ENCODE measurements at regions not wholly inside any gene's neighbourhood (a gene's known extent, or its start where the extent isn't known, plus 50 kb on each side); places are given as distances from the start of the nearest gene placed in this dataset.
"Not testable (repeated sequence)": the region's sequence is repeated elsewhere in the genome, so short reads cannot be mapped to it uniquely, and the experiment has no call there.

- no peak overlapping the region for H3K4me3 ChIP-seq (ENCODE audit: low read depth, low read length)
- CTCF ChIA-PET = interaction anchor here (1.6 to 1.8 kb wide), 2 partner anchors 13 to 506 kb away, joined by 5 to 6 read pairs; no protein-coding TSS in a partner anchor
- DNase-seq (ENCODE audit: low read depth, low spot score) = no peak
- POLR2A ChIA-PET = no interaction called here
- TF ChIP-seq CTCF (IDR thresholded peaks at IDR 0.05; ENCODE audit: insufficient read depth, low read length, missing control alignments) = no peak
Observed at GRCh38 chr6:6738108-6738507, 149.6 kb downstream of the LY86 start.

- H3K4me3 ChIP-seq (ENCODE audit: low read depth, low read length) = no peak overlapping the region
- DNase-seq (ENCODE audit: low read depth, low spot score) = no peak
- CTCF ChIA-PET = interaction anchor here (1.0 to 1.8 kb wide), 5 partner anchors 12 to 505 kb away, joined by 3 to 6 read pairs (median 4); no protein-coding TSS in a partner anchor
- POLR2A ChIA-PET = no interaction called here
- no peak for TF ChIP-seq CTCF (IDR thresholded peaks at IDR 0.05; ENCODE audit: insufficient read depth, low read length, missing control alignments)
Observed at GRCh38 chr6:6738922-6739716, 150.6 kb downstream of the LY86 start.

GRCh38 chr6:6740595-6740994 lies 152.1 kb downstream of the LY86 start:
- POLR2A ChIA-PET = no interaction called here
- no peak overlapping the region for H3K4me3 ChIP-seq (ENCODE audit: low read depth, low read length)
- TF ChIP-seq CTCF (IDR thresholded peaks at IDR 0.05; ENCODE audit: insufficient read depth, low read length, missing control alignments) = no peak
- CTCF ChIA-PET = interaction anchor here (1.3 to 3.1 kb wide), 2 partner anchors 19 to 503 kb away, joined by 5 to 12 read pairs; no protein-coding TSS in a partner anchor
- DNase-seq (ENCODE audit: low read depth, low spot score) = no peak

GRCh38 chr6:6741264-6741663 lies 152.7 kb downstream of the LY86 start:
- TF ChIP-seq CTCF (IDR thresholded peaks at IDR 0.05; ENCODE audit: insufficient read depth, low read length, missing control alignments) = no peak
- ChIA-PET POLR2A (no interaction called here), CTCF (interaction anchor here (0.7 to 3.1 kb wide), 3 partner anchors 18 to 502 kb away, joined by 3 to 12 read pairs (median 5); no protein-coding TSS in a partner anchor)
- no peak overlapping the region for H3K4me3 ChIP-seq (ENCODE audit: low read depth, low read length)
- DNase-seq (ENCODE audit: low read depth, low spot score) = no peak

- DNase-seq (ENCODE audit: low read depth, low spot score) = no peak
- ChIA-PET POLR2A (interaction anchor here (0.5 to 0.6 kb wide), 2 partner anchors 24 to 243 kb away, joined by 3 read pairs; no protein-coding TSS in a partner anchor), CTCF (interaction anchor here (1.2 to 3.1 kb wide), 3 partner anchors 18 to 501 kb away, joined by 3 to 12 read pairs (median 4); no protein-coding TSS in a partner anchor)
- TF ChIP-seq CTCF (IDR thresholded peaks at IDR 0.05; ENCODE audit: insufficient read depth, low read length, missing control alignments) = no peak
- no peak overlapping the region for H3K4me3 ChIP-seq (ENCODE audit: low read depth, low read length)
Observed at GRCh38 chr6:6742535-6742934, 154.0 kb downstream of the LY86 start.

- no peak for DNase-seq (ENCODE audit: low read depth, low spot score)
- CTCF ChIA-PET = interaction anchor here (0.9 kb wide), 1 partner anchor 15 kb away, joined by 5 read pairs; no protein-coding TSS in a partner anchor
- no peak overlapping the region for H3K4me3 ChIP-seq (ENCODE audit: low read depth, low read length)
- no peak for TF ChIP-seq CTCF (IDR thresholded peaks at IDR 0.05; ENCODE audit: insufficient read depth, low read length, missing control alignments)
- POLR2A ChIA-PET = no interaction called here
Observed at GRCh38 chr6:6744551-6744950, 156.0 kb downstream of the LY86 start.

GRCh38 chr6:6745637-6746332 lies 157.3 kb downstream of the LY86 start:
- H3K4me3 ChIP-seq (ENCODE audit: low read depth, low read length); DNase-seq (ENCODE audit: low read depth, low spot score); POLR2A ChIA-PET: not testable (repeated sequence)
- CTCF ChIA-PET = interaction anchor here (0.6 to 1.0 kb wide), 2 partner anchors 10 to 873 kb away, joined by 3 read pairs; no protein-coding TSS in a partner anchor

All from AG04449 (cell line).